HEK293 (cell line): ENCODE measurements at regions not wholly inside any gene's neighbourhood (a gene's known extent, or its start where the extent isn't known, plus 50 kb on each side); places are given as distances from the start of the nearest gene placed in this dataset.
"Not testable (repeated sequence)": the region's sequence is repeated elsewhere in the genome, so short reads cannot be mapped to it uniquely, and the experiment has no call there.

ENCODE experiments used
- CTCF ChIP-seq: fragments of 450-650 bp; formaldehyde crosslinking; IDR thresholded peaks from 2 replicates; pipeline ENCODE4 v1.5.1; 2016; ENCODE audit warnings: missing biosample characterization, missing genetic modification characterization
- YY1 ChIP-seq: fragments of 450-650 bp; formaldehyde crosslinking; IDR thresholded peaks from 2 replicates; pipeline ENCODE4 v1.5.1; 2018; ENCODE audit warnings: missing biosample characterization, missing genetic modification characterization
- ZBTB7A ChIP-seq: fragments of 450-650 bp; formaldehyde crosslinking; IDR thresholded peaks from 2 replicates; pipeline ENCODE4 v1.5.1; 2016; ENCODE audit warnings: low read depth, missing biosample characterization, missing genetic modification characterization
- ZNF146 ChIP-seq: fragments of 450-650 bp; formaldehyde crosslinking; IDR thresholded peaks from 2 replicates; pipeline ENCODE4 v1.5.1; 2016; ENCODE audit warnings: missing biosample characterization, missing genetic modification characterization
- ZNF19 ChIP-seq: fragments of 450-650 bp; formaldehyde crosslinking; IDR thresholded peaks from 2 replicates; pipeline ENCODE4; 2016; ENCODE audit warnings: missing biosample characterization, missing genetic modification characterization, low read depth
- ZNF274 ChIP-seq, 2 experiments: fragments of 200-500 bp in 1 of 2; fragments of 450-650 bp in 1 of 2; sonication (Bioruptor generic) in 1 of 2; formaldehyde crosslinking in 1 of 2; IDR thresholded peaks; 2 replicates each; pipeline versions ENCODE4 v1.5.1 to v1.6.1; 2014 to 2016; ENCODE audit warnings: borderline replicate concordance in 1 of 2, inconsistent platforms in 1 of 2, low read length in 1 of 2, missing biosample characterization in 1 of 2, missing genetic modification characterization in 1 of 2
- ZNF280C ChIP-seq: fragments of 450-650 bp; formaldehyde crosslinking; IDR thresholded peaks from 2 replicates; pipeline ENCODE4 v1.5.1; 2016; ENCODE audit warnings: missing biosample characterization, missing genetic modification characterization
- ZNF423 ChIP-seq: fragments of 450-650 bp; formaldehyde crosslinking; IDR thresholded peaks from 2 replicates; pipeline ENCODE4 v1.5.1; 2016; ENCODE audit warnings: missing biosample characterization, missing genetic modification characterization
- ZNF548 ChIP-seq: fragments of 450-650 bp; formaldehyde crosslinking; IDR thresholded peaks from 2 replicates; pipeline ENCODE4 v1.5.1; 2016; ENCODE audit warnings: missing biosample characterization, missing genetic modification characterization
- ZNF747 ChIP-seq: fragments of 450-650 bp; formaldehyde crosslinking; IDR thresholded peaks from 2 replicates; pipeline ENCODE4 v1.5.1; 2016; ENCODE audit warnings: missing biosample characterization, missing genetic modification characterization
- TF ChIP-seq, protein P1 (sequence below): fragments of 450-650 bp; formaldehyde crosslinking; IDR thresholded peaks from 2 replicates; pipeline ENCODE4 v1.5.1; 2016; ENCODE audit warnings: missing biosample characterization, missing genetic modification characterization, low read depth
- TF ChIP-seq, protein P2 (sequence below): fragments of 450-650 bp; formaldehyde crosslinking; IDR thresholded peaks from 2 replicates; pipeline ENCODE4 v1.5.1; 2016; ENCODE audit warnings: missing biosample characterization, missing genetic modification characterization

GRCh38 chr3:195966563-195967386 lies 58.4 kb upstream of the TNK2 start:
- TF ChIP-seq ZNF274 (IDR thresholded peaks at IDR 0.05; ENCODE audit: low read length); ZNF274 (tag by site-specific recombination; IDR thresholded peaks at IDR 0.05; ENCODE audit: borderline replicate concordance); ZNF280C; CTCF (tag by site-specific recombination); ZNF146 (tag by site-specific recombination); YY1 (tag by site-specific recombination); ZNF423 (tag by site-specific recombination); ZNF548; ZNF19 (tag by site-specific recombination); ZNF747 (tag by site-specific recombination); ZBTB7A (tag by site-specific recombination): not testable (repeated sequence)
- TF ChIP-seq, protein P1, sequence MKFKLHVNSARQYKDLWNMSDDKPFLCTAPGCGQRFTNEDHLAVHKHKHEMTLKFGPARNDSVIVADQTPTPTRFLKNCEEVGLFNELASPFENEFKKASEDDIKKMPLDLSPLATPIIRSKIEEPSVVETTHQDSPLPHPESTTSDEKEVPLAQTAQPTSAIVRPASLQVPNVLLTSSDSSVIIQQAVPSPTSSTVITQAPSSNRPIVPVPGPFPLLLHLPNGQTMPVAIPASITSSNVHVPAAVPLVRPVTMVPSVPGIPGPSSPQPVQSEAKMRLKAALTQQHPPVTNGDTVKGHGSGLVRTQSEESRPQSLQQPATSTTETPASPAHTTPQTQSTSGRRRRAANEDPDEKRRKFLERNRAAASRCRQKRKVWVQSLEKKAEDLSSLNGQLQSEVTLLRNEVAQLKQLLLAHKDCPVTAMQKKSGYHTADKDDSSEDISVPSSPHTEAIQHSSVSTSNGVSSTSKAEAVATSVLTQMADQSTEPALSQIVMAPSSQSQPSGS (tag by site-specific recombination): not testable (repeated sequence)
- TF ChIP-seq, protein P2, sequence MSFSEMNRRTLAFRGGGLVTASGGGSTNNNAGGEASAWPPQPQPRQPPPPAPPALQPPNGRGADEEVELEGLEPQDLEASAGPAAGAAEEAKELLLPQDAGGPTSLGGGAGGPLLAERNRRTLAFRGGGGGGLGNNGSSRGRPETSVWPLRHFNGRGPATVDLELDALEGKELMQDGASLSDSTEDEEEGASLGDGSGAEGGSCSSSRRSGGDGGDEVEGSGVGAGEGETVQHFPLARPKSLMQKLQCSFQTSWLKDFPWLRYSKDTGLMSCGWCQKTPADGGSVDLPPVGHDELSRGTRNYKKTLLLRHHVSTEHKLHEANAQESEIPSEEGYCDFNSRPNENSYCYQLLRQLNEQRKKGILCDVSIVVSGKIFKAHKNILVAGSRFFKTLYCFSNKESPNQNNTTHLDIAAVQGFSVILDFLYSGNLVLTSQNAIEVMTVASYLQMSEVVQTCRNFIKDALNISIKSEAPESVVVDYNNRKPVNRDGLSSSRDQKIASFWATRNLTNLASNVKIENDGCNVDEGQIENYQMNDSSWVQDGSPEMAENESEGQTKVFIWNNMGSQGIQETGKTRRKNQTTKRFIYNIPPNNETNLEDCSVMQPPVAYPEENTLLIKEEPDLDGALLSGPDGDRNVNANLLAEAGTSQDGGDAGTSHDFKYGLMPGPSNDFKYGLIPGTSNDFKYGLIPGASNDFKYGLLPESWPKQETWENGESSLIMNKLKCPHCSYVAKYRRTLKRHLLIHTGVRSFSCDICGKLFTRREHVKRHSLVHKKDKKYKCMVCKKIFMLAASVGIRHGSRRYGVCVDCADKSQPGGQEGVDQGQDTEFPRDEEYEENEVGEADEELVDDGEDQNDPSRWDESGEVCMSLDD (tag by site-specific recombination): not testable (repeated sequence)
